HG03460 (cell line): ENCODE measurements at regions not wholly inside any gene's neighbourhood (a gene's known extent, or its start where the extent isn't known, plus 50 kb on each side); places are given as distances from the start of the nearest gene placed in this dataset.
"Not testable (repeated sequence)": the region's sequence is repeated elsewhere in the genome, so short reads cannot be mapped to it uniquely, and the experiment has no call there.

ENCODE experiments used
- ATAC-seq: cut with Tn5 transposase; IDR thresholded peaks from one replicate; pipeline ENCODE4 v1.9.1; 2021; ENCODE audit not compliant: unreplicated experiment

- ATAC-seq: no peak
These were observed 206.1 kb upstream of the NR2F2 start for GRCh38 chr15:96124436-96124835.

- no peak for ATAC-seq
These were observed 204.6 kb upstream of the NR2F2 start for GRCh38 chr15:96125721-96126415.

GRCh38 chr15:96126859-96127258 lies 203.6 kb upstream of the NR2F2 start:
- no peak for ATAC-seq

GRCh38 chr15:96130734-96131133 lies 199.8 kb upstream of the NR2F2 start:
- ATAC-seq: no peak

GRCh38 chr15:96132126-96132525 lies 198.4 kb upstream of the NR2F2 start:
- ATAC-seq: no peak

GRCh38 chr15:96135166-96136093 lies 195.1 kb upstream of the NR2F2 start:
- no peak for ATAC-seq

- no peak for ATAC-seq
These were observed 191.5 kb upstream of the NR2F2 start for GRCh38 chr15:96138985-96139384.

GRCh38 chr15:96142498-96142897 lies 188.0 kb upstream of the NR2F2 start:
- ATAC-seq: no peak

GRCh38 chr15:96144734-96145133 lies 185.8 kb upstream of the NR2F2 start:
- no peak for ATAC-seq

GRCh38 chr15:96146726-96147125 lies 183.8 kb upstream of the NR2F2 start:
- ATAC-seq: no peak

GRCh38 chr15:96147267-96147666 lies 183.2 kb upstream of the NR2F2 start:
- no peak for ATAC-seq

GRCh38 chr15:96150254-96150653 lies 180.2 kb upstream of the NR2F2 start:
- ATAC-seq: no peak

- ATAC-seq: not testable (repeated sequence)
These were observed 178.8 kb upstream of the NR2F2 start for GRCh38 chr15:96151749-96152148.

- ATAC-seq: no peak
These were observed 176.6 kb upstream of the NR2F2 start for GRCh38 chr15:96153929-96154328.

- no peak for ATAC-seq
These were observed 171.6 kb upstream of the NR2F2 start for GRCh38 chr15:96158938-96159337.

- no peak for ATAC-seq
These were observed 170.2 kb upstream of the NR2F2 start for GRCh38 chr15:96160269-96160668.

GRCh38 chr15:96160800-96161199 lies 169.7 kb upstream of the NR2F2 start:
- no peak for ATAC-seq

GRCh38 chr15:96162322-96162721 lies 168.2 kb upstream of the NR2F2 start:
- ATAC-seq: no peak

- ATAC-seq: no peak
These were observed 165.4 kb upstream of the NR2F2 start for GRCh38 chr15:96165081-96165480.

- no peak for ATAC-seq
These were observed 164.7 kb upstream of the NR2F2 start for GRCh38 chr15:96165775-96166174.

GRCh38 chr15:96166223-96167200 lies 164.0 kb upstream of the NR2F2 start:
- no peak for ATAC-seq
